Fibroblast of lung (primary cell): ENCODE measurements at regions not wholly inside any gene's neighbourhood (a gene's known extent, or its start where the extent isn't known, plus 50 kb on each side); places are given as distances from the start of the nearest gene placed in this dataset.

Experiments used
- CTCF ChIP-seq, 2 donors: IDR thresholded peaks in 1 of 2; conservative IDR thresholded peaks in 1 of 2; 1 replicate in 1 of 2; 2 replicates in 1 of 2; pipeline ENCODE4 v1.5.1; 2011 to 2012; ENCODE audit warnings: low read length in 2 of 2, control low read depth in 1 of 2, inconsistent platforms in 1 of 2, low read depth in 1 of 2, mild to moderate bottlenecking in 1 of 2
- EZH2 ChIP-seq: IDR thresholded peaks from 2 replicates; pipeline ENCODE4 v1.5.1; 2012; ENCODE audit warnings: low read length, control low read depth, mild to moderate bottlenecking; ENCODE audit errors: missing control alignments

DNA sequence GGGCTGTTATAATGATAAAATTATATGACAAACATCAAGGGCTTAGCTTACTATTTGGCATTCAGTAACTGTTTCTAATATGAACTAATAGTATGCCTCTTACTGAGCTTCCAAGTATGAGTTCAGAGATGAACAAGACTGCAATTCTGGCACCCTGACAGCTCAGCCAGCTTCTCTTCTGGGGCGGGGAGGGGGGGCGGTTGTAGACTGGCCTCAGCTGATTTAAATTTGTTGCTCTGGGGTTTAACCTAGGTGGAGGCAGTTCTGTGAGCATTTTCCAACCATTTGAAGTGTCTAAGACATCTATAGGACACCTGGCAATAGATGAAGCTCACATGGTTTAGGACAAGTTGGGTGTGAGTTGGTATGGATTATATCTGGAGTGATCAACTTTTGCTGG lies 401.9 kb downstream of the QKI start:
- TF ChIP-seq CTCF (conservative IDR thresholded peaks at IDR 0.05 in 1 of 2, IDR thresholded peaks at IDR 0.05 in 1 of 2; ENCODE audit: low read depth in 1 of 2, low read length in 2 of 2) (no peak), EZH2 (no peak)
